Dermis microvascular lymphatic vessel endothelial cell (primary cell): ENCODE measurements at regions not wholly inside any gene's neighbourhood (a gene's known extent, or its start where the extent isn't known, plus 50 kb on each side); places are given as distances from the start of the nearest gene placed in this dataset.

Experiments used
- DNase-seq, 2 donors: peaks; one replicate each; pipeline versions ENCODE4 v3.0.0 to v3.0.0-alpha.2; 2010; ENCODE audit warnings: low read depth in 2 of 2

DNA sequence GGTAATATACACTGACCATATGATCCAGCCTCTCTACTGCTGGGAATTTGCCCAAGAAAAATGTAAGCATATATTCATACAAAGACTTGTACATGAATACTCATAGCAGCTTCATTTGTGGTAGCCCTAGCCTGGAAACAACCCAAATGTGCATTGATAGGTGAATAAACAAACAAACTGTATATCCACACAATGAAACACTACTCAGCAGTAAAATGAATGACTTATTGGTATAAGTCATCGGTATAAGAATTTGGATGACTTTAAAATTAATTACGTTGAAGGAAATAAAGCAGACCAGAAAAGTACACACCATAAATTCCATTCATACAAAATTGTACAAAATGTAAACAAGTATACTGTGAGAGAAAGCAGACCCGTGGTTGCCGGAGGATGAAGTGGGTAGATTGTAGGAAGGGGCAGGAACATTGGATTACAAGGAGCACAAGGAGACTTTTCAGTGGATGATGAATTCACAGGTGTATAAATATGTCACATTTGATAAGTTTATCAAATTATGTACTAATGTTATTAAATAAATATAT lies 376.7 kb downstream of the TDRD15 start:
- DNase-seq: no peak

DNA sequence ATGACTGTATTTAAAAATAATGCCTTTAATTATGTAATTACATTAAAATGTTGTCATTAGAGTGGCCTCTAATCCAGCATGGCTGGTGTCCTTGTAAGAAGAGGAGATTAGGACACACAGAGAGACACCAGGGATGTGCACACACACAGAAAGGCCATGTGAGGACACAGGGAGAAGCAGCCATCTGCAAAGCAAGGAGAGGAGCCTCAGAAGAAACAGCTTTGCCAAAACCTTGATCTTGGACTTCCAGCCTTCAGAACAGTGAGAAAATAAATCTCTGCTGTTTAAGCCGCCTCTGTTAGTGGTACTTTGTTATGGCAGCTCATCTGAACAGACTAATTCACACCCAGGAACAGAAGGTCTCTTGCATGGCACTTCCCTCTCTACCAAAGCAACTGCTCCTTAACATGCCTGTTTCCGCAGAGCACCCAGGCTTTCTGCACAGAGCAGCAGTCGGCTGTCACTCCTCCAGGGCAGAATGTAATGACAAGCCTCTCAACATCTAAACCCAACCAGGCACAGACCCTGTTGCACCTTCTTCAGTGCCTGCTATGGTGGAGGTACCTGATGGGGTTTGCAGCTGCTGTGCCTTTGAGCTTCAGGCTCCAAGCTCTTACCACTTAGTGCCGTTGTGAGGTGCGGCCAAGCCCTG lies 377.7 kb downstream of the TDRD15 start:
- DNase-seq: no peak

DNA sequence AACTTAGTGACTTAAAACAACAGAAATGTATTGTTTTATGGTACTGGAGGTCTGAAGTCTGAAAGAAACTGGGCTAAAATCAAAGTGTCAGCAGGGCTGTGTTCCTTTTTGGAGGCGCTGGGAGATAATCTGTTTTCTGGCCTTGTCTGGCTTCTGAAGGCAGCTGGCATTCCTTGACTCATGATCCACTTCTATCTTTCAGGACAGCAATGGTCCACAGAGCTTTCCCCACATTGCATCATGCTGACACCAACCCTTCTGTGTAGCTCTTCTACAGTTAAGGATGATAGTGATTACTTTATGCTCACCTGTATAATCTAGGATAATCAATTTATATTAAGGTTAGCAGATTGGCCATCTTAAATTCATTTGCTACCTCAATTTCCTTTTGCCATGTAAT lies 392.1 kb downstream of the TDRD15 start:
- DNase-seq: no peak

DNA sequence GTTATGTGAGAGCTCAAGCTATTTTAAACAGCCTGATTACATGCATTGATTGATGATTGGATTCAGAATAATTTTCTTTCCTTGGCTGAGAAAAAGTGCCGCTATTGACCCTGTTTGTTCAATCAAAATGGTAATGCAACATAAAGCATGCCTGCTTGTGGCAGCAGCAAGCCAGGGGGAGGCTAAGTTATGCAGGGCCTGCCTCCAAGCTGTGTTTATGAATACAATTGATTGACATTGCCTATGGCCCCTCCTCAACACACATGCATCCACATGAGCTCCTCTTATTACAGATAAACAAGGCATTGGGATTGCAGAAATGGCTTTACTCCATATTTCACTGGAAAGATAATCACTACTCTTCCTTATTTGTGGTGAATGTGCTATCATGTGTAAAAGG lies 395.6 kb downstream of the TDRD15 start:
- DNase-seq: no peak

DNA sequence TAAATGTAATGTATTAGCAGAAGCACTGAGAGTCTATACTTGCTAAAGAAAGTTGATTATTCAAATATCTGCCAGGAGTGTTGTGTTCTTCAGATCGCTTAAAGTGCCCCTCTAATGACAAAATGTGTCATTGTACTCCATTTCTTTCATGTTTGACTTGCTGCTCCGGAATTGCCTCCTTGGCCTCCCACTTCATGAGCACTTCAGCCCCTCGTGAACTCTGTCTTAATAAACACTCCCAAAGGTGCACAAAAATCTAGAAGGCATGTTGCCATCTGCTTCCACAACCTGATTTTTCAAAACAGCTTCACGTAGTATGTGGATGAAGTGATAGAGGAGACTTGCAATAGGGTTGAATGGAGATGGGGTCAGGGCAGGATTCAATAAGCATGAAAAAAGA lies 396.1 kb downstream of the TDRD15 start:
- DNase-seq: no peak

DNA sequence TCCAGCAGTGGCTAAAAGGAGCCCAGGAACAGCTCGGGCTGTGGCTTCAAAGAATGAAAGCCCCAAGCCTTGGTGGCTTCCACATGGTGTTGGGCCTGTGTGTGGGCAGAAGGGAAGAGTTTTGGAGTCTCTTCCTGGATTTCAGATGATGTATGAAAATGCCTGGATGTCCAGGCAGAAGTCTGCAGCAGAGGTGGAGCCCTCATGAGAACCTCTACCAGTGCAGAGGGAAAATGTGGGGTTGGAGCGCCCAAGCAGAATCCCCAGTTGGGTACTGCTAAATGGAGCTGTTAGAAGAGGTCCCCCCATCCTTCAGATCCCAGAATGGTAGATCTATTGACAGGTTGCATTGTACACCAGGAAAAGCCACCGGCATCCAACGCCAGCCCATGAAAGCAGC lies 412.1 kb downstream of the TDRD15 start:
- no peak for DNase-seq

DNA sequence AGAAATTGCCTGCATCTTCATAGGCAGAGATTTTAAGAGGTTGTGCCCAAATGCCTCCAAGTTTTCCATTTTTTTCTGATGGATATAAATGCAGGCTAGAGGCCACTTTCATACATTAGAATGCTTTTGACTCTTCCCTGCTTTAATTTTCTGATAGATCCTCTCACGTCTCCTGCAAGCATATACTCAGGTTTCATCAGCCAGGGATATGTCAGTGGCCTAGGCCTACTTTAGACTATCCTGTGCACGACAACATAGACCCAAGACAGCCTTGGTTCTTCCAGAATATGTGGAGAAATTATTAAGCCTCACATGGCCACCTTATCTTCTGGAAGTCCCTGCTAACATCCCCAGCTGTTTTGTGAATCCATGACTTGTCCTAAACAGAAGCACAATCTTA lies 415.9 kb downstream of the TDRD15 start:
- no peak for DNase-seq

DNA sequence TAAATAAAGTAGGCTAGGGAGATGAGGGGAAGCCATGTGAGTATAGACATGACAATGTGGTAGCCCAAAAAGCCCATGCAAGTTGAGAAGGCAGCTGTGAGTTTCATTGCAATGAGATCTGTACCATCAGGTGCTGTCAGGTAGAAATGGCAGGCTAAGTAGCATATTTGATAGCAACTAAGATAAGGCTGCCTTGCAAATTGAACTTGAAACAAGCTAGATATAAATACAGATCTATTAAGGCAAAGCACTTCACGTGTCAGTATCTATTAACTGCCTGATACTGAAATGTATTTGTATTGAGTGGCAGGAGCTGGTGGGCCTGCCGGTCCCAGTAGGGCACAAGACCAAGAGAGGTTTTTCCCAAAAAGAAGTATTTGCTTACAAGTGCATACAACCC lies 419.9 kb downstream of the TDRD15 start:
- no peak for DNase-seq

DNA sequence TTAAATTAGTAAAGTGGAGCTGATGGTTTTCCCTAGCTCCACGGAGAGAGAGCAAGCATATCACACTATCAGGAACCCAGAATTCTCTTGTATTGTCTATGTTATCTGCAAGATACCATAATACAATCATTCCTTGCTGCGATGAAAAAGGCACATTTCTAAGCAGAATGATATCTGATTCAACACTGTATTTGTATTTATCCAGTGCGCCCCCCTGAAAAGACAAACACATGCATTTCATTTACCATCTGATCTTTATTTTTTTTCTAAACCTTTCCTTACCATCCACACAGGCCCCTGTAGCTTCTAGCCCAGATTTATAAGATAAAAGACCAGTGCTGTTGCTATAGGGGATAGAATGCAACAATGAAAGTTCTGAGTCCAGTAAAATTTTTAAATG lies 420.6 kb downstream of the TDRD15 start:
- DNase-seq: no peak

DNA sequence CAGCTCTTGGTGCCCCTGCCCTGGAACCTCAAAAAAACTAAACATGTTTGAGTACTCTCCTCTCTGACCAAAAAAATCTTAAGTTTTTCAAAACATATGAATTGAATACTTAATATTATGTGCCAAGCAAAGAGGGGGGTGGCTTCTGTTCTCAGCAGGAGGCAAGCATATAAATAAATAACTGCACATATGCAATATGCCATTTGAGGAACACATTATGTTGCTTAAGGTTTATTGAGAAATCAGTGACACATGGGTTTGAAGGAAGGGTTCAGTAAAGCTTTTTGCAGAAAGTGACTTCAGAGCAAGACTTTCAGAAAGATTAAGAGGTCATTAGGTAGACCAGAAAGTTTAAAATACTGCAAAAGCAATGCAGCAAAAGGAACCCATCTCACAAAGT lies 429.2 kb downstream of the TDRD15 start:
- DNase-seq: no peak

DNA sequence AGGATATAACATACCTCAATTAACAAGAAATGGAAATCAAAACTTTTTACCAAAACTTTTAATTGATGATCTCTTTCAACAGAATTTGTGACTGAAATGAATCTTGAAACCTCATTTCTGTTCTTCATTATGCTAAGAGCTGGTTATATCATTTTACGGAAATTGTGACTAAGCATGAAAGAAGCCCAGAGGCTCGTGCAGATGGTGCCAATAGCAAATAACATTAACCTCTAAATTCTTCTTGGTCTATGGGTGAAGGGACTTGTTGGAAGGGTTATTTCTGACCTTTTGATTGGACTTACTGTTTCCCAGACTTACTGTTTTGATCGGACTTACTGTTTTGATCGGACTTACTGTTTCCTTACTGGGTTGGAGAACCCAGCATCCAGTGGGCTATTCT lies 435.6 kb downstream of the TDRD15 start:
- DNase-seq: no peak

DNA sequence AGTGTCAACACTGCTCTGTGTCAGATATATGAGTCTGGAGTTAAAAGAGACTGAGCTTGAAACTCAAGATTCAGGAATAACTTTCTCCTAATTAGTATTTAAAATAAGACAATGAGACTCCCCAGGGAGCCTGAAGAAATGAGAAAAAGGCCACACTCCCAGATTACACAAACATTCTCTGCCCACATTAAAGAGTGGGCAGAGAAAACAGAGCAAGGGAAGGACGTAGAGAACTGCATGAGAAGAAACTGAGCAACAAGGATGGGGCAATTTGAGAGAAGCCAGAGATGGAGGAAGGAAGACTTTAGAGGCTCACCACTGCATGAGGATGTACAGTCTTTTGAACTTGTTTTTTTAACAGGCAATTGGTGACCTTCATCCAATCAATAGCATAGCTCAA lies 438.2 kb downstream of the TDRD15 start:
- no peak for DNase-seq

DNA sequence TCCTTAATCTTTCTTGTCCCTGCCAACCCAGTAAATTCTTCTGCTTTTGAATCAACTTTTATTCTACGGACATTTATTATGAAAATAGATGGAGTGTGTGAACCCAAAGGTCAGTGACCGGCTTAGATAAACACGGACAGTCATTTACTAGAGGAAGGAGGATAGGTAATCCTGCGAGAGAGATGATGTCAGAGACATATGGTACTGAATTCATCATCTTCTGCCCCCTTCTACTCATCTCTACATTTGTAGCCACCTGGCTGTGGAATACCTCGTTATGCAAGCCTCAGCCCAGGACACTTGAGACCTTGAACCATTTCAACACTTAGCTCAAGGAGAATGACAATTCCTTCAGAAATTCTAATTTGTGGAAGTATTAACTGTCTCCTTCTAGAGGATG lies 443.6 kb downstream of the TDRD15 start:
- no peak for DNase-seq

DNA sequence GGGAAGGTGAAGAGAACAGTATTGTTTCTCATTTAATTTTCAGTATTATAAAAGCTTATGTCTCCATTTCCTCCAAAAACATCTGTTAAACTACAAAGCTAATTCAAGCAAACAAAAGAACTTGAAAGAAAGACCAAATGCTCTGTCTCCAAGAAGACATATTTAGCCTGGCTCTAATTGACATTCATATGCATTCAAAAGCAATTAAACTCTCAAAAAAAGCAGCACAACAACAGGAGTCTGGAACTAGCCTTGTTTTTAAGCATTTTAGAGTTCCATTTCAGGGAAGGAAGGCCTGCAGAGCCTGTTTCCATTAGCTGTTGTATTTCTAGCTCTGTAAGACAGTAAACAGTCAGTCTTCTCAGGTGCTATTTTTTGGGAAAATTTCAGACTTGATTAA lies 447.9 kb downstream of the TDRD15 start:
- DNase-seq: no peak

DNA sequence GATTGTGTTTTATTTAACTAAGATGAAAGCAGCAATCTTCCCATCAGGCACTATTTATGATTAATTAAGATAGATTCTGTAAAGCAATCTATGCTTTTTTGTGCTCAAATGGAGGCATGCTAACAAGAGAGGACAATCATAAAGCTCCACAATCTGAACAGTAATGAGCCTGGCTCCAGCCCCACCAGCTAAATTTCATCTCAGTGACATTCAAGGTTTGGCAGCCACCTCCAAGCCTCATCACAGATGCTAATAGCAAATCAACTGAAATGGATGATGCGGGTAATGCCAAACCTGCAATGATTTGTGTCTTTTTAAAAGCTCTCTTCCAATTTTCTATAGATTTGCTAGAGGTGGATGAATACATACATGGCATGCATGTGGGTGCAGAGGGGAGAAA lies 456.6 kb downstream of the TDRD15 start:
- no peak for DNase-seq

DNA sequence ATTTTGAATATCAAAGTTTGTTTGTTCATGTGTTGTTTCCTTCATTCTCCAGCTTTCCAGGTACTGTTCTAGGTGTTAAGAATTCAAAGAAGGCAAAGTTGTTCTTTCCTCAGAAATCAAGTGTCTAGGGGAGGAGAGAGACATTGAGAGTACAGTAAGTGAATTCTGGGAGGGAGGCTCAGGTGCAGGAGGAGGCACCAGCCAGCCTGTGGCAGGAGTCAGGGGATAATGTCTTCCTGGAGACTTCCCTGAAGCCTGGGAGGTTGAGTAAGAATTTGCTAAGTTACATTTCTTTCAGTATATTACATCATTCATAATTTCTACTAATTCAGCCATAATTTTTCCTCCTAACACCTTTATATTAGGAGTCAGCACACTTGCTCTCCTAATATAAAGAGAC lies 462.1 kb downstream of the TDRD15 start:
- DNase-seq: no peak

DNA sequence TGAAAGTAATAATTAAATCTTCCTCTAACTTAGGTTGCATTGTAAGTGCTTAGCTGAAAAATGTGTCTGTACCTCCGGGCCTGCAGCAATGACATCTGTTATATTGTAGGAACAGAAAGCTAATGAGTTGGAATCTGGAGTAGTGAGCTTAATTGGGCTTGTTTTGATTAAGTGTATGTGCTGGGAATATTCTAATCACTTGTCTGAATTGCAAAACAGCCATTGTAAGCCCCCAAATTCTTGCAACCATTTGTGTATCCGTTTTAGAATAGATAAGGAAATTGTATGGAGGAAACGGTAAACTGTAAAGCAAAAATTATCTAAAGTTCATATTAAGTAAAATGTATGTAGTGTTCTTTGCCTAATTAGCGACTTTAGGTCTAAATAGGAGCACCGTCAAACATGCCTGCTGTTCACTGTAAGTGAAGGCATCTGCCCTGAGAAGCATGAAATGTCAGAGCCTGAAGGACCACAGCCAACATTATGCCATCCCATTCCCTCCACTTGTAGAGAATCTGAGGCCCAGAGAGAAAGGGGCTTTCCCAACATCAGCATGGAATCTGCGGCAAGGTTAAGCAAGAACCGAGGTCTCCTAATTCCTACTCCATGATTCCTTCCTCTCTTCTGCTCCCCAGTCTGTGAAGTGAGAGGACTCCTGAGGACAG lies 466.4 kb downstream of the TDRD15 start:
- DNase-seq: no peak

DNA sequence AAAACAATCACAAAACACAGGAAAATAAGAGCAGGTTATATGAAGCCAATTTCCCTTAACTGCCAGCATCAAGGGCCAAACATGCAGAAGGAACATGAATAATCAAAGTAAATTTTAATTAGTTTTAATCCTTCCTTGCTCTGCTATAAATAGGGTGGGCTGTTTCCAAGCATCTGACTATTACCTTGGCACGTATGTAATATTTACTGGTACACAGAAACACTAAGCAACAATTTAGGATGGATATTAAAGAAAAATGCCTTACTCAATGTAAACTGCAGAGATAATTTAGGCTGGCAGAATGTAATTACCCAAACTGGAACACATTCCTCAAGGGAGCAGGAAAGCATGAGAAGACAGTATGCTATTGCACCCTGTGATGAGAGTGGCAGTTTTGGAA lies 468.2 kb downstream of the TDRD15 start:
- DNase-seq: no peak

DNA sequence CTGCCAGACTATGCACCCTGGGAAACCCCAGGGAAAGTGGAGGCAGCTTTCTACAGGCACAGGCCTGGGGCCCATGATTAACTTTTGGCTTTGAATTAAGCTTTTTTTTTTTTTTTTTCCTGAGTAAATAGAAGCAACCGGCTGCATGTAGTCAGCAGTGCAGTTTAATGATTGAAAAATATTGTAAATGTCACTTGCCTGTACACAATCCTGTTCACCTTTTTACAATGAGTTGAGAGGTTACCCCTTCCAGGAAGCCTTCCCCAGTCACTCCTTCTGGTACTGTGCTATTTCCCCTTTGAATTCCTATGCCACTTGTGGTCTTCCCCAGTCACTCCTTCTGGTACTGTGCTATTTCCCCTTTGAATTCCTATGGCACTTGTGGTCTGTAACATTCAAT lies 475.6 kb downstream of the TDRD15 start:
- no peak for DNase-seq

DNA sequence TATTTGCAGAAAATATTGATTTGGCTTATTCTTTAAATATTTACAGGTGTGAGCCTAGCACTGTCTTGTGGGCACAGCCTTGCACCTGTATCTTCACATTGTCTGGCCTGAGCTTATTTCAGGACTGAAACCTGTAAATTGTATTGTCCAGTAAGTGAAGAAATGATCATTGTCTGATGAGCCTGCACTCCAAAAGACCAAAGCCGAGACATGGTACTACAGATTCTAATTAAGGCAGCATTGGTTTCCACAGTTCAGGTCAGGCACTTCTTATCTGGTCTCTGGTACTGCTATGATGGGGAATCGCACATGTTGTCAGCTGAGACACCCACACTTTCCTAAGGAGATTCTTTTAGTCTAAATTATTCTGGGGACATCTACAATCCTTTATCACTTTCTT lies 479.0 kb downstream of the TDRD15 start:
- no peak for DNase-seq

DNA sequence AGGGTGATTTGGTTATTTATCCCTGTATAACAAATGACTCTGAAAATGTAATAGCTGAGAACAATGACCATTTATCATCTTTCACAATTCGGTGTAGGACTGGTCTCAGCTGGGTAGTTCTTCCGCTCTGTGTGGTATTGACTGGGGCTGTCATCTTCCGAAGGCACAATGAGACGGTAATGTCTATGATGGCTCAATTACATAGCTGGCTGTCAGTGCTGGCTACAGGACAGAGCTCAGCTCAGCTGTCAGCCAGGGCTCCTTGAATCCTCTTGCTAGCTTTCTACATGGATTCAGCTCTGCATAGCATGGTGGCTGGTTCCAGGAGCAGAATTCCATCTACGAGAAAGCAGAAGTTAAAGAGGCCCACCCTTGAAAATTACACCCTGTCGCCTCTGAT lies 483.8 kb downstream of the TDRD15 start:
- DNase-seq: no peak

DNA sequence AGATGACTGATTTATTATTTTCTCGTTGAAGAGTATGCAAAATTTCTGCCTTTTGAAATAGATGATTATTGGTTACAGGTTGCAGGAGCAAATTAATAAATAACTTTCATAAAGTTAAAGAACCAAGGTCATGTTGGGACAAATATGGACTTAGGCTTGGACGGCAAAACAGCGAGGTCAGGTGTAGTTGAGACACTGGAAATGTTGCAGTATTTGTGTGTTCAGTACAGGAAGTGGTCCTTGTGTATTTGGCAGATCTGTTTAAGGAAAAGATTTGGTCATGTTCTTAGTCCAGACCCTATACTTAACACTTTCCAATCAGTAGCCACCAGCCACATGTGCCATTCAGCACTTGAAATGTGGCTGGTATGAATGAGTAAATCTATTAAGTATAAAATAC lies 486.5 kb downstream of the TDRD15 start:
- DNase-seq: no peak

DNA sequence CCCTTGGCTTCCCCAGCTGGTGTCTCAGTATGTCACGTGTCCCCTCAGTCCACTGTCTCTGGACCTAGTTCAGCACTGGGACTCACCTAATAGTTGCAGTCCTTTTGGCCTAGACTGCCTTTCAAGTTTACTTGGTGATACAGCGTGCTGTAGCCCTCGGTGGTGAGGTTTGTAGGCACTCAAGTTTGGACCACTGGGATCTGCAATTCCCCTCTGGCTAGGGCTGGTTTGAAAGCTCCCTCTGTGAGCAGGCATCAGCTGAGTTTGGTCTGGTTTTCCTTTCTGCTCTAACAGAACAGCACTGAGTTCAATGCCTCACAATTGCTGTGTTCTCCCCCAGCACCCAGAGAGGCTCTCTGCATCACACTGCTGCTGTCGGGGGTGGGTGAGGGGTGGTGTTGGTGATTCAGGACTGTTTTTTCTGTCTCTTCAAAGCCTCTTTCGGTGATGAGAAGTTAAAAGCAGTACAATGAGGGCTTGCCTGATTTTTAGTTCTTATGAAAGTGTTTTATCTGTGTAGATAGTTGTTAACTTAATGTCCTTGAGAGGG lies 494.2 kb downstream of the TDRD15 start:
- no peak for DNase-seq
